Fibroblast of peridontal ligament (primary cell): ENCODE measurements at regions not wholly inside any gene's neighbourhood (a gene's known extent, or its start where the extent isn't known, plus 50 kb on each side); places are given as distances from the start of the nearest gene placed in this dataset.

Experiments used
- DNase-seq: peaks from one replicate; pipeline ENCODE4 v3.0.0-alpha.2; 2010; ENCODE audit errors: extremely low read depth

DNA sequence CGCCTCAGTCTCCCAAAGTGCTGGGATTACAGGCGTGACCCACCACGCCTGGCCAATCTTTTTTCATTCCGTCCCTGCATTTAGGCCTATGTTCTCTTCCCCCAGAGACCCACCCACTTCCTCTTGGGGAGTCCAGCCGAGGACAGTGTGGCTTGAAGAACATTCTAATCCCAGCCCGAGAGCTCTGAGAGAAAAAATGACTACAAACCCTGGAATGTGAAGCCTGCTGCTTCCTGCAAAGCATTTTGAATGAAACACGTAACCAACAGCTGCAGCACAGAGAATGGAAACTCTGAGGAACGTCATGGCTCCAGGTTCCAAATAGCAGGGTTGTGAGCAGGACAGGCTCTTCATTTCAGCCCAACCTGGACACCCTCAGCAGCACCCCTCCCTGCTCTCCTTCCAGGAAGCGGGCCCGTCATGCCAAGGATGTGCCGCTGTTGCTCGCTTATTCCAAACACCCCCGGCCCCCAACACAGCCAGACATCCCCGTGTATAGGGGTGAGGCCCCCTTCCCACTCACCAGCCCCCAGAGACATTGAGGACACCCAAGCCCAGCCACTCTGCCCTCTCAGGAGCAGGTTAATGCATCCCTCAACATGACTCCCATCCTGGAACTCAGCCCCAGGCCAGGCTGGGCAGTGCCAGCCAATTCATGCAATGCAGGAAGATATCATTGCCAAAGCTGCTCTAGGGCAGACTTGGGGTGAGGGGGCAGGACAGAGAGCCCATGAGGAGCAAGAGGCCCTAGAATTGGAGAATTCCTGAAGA, 139.8 kb downstream of the ZFP36L2 start:
- peak; percentile 100 for DNase-seq

DNA sequence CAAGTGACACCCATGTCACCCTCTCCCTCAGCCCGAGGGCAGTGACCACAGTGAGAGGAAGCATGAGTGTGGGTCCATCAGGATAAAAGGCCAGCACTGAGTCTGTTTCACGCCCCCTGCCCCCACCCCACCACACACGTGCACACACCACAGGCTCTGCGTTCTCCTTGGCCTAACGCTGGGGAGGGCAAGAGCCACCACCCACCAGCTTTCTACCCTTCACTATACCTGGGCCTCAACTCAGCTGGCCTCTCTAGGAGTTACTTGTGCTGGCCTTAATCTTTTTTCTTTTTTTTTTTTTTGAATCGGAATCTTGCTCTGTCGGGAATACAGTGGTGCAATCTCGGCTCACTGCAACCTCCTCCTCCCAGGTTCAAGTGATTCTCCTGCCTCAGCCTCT, 140.5 kb downstream of the ZFP36L2 start:
- peak; percentile 39 for DNase-seq

DNA sequence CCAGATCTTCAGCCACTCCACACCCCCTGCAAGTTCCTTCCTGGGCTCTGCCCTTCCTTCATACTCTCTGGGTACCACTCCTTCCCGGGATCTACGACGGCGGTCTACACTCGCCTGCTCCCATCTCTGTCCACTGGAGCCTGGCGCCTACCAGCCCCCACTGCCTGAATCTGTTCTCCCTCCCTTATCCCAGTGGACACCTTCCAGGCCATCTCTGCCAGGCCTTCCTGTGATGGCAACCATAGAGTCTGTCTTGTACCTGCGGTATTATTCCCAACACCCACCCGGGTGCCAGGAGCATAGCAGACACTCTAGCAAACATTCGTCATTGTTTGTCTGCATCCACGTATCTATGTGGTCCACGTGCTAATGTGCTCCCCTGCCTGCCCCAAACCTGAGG, 140.9 kb downstream of the ZFP36L2 start:
- DNase-seq, result no peak

DNA sequence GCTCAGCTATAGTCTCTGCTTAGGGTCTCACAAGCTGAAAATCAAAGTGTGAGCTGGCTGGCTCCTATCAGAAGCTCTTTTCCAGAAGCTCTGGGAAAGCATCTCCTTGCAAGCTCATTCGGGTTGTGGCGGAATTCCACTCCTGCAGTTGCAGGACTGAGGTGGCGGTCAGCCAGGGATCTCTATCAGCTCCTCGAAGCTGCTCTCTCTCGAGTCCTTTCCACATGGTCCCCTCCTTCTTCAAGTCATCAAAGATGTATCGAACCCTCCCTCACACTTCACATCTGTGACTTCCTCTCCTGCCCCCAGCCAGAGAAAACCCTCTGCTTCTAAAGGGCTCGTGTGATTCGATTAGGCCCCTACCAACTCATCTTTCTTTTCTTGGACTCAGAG, 141.7 kb downstream of the ZFP36L2 start:
- peak; percentile 71 for DNase-seq

DNA sequence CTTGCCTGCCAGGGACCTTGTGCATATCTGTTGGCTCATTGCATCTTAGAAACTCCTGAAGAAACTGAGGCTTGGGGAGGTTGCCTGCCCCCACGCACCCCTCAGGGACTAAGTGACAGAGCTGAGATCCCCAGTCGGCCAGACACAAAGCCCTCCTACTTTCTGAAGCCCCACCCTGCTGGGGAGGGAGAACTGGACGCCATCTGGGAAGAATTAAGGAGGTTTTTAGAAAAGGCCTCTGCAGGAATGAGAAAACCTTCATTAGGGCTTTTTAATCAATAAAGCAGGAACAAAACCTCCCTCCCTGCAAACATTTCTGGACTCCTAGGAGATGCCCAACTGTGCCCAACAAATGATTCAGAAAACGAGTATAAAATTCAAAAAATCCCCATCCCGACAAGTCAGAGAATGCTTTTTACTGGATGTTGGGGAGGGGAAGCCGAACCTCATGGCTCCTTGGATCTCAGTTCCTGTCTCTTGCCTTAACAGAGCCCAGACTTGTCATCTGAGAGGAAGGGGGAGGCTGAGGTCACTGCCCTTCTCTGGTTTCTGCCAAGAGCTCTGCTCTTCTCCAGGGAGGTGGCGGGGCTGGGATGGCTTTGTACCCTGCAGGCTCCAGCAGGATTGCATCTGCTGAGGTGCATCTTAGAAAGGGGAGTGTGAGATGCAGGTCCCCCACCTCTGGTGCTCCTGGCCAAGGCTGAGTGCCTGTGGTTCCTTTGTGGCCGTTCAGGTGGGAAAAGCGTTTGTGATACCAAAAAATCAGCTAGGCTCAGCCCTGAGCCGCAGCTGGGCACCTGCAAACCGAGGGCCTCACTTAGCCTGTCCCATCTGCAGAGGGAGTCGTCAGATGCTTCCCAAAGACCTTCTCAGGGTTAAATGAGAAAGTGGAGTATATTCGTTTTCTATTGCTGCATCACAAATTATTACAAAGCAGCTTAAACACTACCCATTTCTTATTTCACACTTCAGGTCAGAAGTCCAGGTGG, 142.4 kb downstream of the ZFP36L2 start:
- DNase-seq, result peak; percentile 78

DNA sequence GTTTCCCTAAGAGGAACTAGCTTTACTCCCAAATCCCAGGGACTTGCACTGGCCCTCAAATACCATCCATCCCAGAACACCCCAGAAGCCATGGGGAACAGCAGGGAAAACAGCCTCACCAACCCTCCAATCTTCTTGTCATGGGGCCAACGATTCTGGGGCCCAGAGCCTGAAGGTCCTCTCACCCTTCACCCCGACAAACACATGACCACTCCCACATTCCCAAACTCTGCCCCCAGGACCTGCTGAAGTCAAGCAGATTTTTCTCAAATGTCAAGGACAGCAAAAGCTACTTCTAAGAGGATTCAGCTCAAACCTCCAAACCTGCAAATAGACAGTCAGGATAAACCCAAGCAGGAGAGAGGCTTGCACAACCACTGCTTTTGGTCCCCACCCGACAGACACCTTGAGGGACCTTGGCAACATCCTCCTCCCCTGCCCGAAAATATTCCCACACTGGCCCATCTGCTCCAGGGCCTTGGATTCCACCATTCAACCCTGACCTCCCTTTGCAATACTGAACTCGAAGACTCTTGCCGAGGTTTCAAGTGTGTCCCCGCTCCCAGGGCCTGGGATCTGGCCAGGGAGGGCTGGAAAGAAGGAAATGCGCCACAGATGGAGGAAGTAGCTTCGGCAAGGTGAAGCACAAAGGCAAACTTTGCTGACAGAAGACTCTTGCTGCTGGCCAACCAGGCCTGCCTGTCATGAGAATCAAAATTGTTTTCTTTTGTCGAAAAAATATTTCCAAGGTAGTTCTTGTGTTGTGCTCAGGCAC, 143.3 kb downstream of the ZFP36L2 start:
- DNase-seq, result no peak

DNA sequence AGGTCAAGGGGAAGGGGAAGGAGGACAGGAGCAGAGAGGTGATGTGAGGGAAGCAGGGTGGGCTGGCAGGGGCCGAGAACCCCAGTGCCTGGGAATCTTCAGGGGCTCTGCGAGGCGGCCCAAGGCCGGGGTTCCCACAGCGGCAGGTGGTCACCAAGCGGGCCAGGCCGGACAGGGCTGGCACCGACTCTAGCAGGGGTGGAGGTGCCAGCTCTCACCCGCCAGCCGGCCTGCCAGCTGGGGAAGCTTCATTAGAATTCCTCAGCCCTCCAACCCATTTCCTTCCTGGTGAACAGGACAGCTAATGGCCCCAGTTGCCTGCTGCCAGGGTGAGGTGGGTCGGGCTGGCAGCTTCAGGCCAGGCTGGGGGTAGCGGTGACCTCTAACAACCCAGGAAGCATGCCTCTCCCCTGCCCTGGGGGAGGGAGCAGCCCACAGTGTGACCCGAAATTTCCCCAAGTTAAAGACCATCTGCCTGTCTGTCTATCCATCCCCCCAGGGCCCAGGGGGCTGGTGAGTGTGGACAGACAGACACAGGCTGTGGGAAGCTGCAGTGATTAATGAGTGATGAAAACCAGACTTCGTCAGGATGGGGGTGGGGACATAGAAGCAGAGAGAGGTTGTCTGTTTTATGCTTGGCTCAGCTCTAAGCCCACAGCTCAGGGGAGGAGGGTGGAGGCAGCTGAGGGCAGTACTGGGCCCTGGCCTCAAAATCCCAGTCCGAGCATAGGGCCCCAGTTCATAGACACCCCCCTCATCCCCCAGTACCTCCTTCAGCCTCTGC, 144.1 kb downstream of the ZFP36L2 start:
- DNase-seq, result peak; percentile 82

DNA sequence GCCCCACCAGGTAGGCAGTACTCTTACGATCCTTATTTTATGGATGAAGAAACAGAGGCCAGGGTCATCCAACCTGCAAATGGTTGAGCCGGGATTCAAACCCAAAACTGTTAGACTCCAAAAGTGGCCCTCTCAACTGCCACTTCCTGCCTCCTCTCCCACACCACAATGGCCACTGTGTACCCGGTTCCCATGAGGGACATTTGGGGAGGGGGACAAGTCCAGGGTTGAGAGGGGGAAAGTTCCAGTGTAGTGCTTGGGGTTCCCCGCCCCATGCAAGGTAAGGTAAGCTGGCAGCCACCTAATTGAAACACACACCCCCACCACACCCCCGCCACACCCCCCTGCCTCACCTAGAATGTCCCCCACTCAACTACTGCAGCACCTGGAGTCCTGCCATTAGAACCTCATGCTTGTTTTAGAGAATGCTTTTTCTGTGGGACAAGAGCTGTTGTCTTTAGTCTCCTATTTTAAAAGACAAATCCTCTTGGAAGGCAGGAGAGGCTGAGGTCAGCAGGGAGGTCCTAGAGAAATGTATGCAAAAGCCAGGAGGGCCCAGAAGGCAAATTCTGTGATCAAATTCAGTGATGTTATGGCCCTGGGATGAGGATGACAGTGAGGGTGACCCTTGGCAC, 145.2 kb downstream of the ZFP36L2 start:
- no peak for DNase-seq

DNA sequence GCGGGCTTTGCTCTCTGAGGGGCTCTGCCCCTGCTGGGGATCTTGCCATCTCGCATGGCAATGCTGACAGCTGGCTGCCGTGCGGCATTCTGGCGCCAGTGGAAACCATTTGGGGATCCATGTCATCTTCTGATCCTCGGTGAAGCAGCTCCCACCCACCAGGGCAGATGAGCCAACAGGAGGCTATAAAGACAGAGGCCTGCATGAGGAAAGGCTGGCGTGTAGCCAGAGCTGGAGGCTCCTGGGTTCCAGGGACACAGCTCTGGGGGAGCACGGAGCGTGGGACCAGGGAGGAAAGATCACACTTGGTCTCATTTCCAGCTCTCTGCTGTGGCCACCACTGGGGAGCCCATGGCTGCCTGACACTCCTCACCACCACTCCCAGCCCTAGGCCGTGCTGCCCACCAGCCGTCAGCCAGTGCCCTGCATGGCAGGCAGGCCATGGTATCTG, 145.8 kb downstream of the ZFP36L2 start:
- DNase-seq, result no peak

DNA sequence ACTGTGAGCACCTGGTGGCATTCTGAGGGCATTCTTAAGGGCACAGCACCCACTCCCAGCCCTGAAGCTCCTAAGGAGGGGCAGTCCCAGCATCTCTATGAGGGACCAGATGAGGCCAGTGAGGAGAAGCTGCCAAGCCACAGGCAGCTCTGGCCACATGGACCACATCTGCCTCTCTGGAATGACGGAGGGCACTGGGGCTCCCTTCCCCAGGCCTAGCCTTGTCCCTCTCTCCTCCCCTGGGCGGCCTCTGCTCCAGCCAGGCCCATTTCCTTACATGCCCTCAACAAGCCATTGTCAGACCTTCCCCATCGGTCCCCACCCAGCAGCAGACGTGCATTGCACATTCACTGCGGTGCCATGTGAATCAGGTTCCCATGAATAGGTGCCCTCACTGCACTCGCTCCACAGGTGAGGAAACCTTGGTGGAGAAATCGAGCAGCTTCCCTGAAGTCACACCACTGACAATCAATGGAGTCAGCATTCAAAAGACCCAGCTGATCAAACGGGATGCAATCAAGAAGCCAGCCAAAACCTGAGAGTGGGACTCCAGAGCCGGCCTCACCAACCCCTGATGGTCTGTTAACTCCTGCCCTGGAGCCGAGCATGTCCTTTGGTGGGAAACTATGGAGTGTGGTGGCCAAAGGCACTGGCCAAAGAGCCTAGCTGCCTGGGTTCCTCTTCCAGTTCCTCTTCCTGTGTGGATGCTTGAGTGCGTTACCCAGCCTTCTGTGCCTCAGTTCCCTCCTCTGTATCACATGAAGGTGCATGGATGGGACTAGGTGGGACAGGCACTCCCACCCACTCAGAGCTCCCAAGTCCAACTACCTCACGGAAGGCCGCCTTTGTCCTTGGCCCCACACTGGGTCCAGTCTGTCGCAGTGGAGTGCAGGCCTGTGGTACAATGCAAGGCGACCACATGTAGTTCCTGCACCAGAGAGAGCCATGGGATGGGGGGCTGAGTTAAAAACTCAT, 147.3 kb downstream of the ZFP36L2 start:
- DNase-seq, result peak; percentile 63

DNA sequence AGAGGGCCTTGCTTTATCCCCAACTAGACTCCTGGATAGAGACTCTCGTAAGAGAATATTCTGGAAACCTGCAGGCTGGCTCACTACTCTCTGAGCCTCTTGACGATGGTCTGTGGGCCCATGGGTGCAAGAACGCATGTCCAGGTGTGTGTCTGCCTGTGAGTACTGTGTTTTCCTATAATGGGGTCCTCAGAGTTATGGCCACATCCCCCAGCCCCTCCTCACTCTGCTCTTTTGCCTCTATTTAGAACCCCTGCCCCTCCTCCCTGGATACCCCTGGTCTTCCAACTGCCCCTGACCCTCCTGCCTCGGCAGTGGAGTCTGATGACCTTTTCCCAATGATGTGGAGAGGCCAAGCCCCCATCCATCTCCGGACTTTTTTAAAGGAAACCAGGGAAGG, 148.1 kb downstream of the ZFP36L2 start:
- DNase-seq, result no peak

DNA sequence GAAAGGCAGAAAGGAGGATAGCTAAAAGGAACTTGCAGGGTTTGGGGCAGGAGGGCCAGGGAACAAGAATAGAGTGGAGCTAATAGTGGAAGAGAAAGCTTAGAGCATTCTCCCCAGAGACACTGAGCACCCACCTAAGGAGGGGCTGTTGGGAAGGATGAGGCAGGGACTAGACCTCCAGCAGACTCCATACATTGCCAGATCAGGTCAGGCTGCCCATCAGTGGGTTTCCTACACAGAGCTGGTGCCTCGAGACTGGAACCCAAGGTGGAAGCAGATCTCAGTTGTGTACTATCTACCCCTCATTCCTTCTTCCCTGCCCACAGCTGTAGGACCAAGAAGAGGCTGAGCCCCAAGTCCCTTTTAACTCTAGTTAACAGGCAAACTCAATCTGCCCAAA, 148.5 kb downstream of the ZFP36L2 start:
- no peak for DNase-seq

DNA sequence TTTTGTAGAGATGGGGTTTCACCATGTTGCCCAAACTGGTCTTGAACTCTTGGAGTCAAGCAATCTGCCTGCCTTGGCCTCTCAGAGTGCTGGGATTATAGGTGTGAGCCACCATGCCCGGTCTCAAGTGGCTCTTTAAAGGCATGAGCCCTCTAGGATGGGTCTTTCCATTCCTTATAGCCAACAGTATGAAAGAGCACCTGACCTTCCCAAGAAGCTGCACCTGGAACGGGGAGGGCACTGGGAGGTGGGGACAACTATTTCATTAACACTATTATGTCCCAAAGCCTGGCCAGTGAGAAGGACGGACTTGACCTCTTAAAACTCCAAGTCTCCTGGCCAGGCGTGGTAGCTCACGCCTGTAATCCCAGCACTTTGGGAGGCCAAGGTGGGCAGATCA, 149.7 kb downstream of the ZFP36L2 start:
- DNase-seq, result no peak

DNA sequence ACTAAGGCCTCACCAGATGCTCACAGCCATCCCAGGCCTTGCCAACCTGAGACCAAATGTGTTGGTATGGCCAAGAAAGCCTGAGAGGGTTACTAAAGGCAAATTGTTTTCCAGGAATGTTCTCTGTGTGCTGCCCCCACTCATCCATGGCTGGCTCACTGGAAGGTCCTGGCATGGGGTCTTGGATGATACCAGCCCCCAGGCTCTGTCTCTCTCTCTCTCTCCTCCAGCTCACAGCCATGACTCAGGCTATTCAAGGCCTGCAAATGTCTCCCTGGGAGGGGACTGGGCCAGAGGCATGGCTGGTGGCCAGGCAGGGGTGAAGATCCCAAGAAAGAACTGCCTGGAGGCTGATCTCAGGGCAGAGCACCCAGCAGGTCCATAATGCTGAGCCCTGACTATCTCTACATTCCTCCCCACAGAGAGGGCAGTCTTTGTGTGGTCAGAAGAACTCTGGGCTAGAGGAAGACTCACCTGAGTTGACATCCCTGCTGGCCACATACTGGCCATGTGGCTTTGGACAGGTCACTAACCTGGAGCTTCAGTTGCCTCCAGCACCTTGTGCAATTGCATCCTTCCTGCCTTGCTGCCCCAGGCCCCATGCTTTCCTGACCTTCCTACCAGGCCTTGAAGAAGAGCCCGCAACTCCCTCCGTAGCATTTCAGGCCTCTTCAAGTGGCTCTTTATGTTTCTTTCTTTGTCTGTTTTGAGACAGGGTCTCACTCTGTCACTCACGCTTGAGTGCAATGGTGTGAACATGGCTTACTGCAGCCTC, 150.4 kb downstream of the ZFP36L2 start:
- DNase-seq, result peak; percentile 77

DNA sequence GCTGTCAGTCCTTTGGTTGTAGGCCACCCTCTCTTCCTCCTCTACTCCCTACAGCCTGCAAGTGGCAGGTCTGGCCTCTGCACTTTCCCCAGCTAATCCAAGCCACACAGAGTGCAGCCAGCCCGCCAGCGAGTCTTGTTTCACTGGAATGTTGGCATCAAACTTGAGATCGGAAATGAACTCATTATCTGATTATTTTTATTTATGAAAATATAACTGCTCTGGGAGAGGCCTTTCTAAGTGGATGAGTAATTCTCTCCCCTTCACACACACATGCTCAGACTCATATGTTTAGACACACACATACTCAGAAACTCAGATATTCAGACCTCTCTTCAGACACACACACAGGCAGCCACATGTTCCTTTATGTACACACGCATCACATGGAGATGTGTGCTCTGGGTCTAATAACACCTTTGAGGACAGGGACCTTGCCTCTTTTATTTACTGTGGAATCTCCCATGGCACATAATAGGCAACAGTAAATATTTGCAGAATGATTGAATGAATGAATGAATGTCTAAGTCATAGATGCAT, 151.3 kb downstream of the ZFP36L2 start:
- DNase-seq, result peak; percentile 98

DNA sequence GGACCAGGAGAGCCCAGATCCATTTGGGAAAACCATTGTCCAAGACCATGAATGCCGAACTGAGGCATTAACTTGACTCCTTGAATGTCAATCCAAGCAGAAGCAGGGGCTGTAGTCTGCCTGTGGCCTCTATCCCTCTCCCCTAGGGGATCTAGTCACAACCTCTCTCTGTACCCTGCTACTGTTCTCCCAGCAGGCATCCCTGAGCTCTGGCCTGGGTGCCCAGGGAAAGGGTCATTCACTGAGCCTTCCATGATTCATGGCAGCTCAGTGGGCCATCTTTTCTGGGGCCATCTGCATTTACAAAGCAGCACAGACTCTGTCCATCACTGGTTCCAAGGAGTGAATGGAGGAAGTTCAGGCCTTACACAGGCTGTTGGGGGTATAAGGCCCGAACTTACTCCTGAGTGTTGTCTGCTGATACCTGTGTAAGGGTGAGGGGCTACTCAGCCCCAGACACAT, 151.8 kb downstream of the ZFP36L2 start:
- DNase-seq, result no peak

DNA sequence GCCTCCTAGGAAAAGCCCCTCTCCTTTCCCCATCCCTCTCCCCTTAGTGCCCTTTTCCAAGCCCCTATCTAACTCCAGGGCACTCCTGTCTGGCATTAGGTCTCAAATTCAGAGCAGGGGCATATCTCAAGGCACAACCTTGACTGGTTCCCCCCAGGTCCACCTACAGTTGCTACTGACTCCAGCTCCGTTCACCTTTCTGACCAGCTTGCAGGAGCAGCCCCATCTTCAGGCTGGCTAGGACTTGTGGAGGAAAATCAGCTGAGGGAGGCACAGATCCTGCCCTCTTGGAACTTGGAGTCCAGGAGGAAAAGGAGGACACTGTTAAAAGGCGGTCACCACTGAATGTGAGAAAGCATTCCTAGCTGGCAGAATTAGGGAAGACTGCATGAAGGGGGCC, 152.4 kb downstream of the ZFP36L2 start:
- DNase-seq, result no peak

DNA sequence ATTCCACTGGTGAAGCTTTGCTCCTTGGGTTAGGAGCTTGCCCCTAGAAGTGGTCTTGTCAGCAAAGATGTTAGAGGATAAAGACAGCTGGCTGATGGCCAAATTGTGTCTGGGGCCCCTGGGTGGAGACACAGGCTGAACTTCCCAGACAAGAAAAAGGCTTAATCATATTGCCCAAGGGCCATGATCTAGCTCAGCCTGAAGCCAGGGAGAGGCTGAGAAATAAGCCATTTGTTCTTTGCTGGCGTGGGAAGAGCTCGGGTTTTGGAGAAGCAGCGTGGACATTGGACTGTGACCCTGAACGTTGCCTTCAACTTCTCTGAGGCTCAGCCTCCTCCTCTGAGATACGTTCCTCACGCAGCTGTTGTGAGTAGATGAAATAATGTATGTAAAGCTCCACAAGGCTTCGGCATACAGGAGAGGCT, 153.0 kb downstream of the ZFP36L2 start:
- peak; percentile 55 for DNase-seq
